22Rv1 (cell line): ENCODE measurements at regions not wholly inside any gene's neighbourhood (a gene's known extent, or its start where the extent isn't known, plus 50 kb on each side); places are given as distances from the start of the nearest gene placed in this dataset.

Experiments used
- CTCF ChIP-seq: fragments of 450-650 bp; IDR thresholded peaks from 2 replicates; pipeline ENCODE4 v1.5.1; 2017; ENCODE audit warnings: mild to moderate bottlenecking
- ZFX ChIP-seq: fragments of 450-650 bp; IDR thresholded peaks from 2 replicates; pipeline ENCODE4 v1.6.1; 2017; ENCODE audit warnings: antibody characterized with exemption, borderline replicate concordance

DNA sequence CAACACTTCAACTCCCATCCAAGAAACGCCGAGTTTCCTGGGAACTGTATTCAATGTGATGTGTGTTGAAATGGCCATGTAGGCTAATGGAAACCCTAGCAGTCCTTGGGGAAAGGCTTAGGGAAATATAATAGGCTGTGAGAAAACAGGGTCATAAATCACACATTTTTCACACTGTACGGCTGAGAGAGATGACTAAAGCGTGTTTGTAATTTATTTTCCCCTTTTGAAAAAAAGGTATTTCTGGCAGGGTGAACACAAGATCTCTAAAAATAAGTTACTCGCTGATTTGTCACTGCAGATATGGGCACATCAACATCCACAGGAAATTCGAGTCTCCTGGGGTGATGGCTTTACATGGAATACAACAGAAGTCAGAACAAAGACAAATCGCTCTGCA, 109.6 kb upstream of the ST6GAL2 start:
- TF ChIP-seq CTCF (no peak), ZFX (no peak)
